ENCODE measurements at regions not wholly inside any gene's neighbourhood (a gene's known extent, or its start where the extent isn't known, plus 50 kb on each side); places are given as distances from the start of the nearest gene placed in this dataset.
A peak's percentile ranks its signal among the peaks of the same experiment; 100 is the strongest.
"Not testable (repeated sequence)": the region's sequence is repeated elsewhere in the genome, so short reads cannot be mapped to it uniquely, and the experiment has no call there.

- DNase-seq, result no peak
These were observed 1106.0 kb downstream of the RPIA start for GRCh38 chr2:89797320-89798038.

GRCh38 chr2:89801207-89801606 is 1109.7 kb downstream of the RPIA start:
- DNase-seq, result not testable (repeated sequence)

GRCh38 chr2:89806363-89806762 is 1114.9 kb downstream of the RPIA start:
- not testable (repeated sequence) for DNase-seq

- no peak for DNase-seq
These were observed 1119.8 kb downstream of the RPIA start for GRCh38 chr2:89811295-89811694.

- DNase-seq, result not testable (repeated sequence)
These were observed 1120.4 kb downstream of the RPIA start for GRCh38 chr2:89811910-89812309.

GRCh38 chr2:89814359-89814758 is 1122.9 kb downstream of the RPIA start:
- not testable (repeated sequence) for DNase-seq

GRCh38 chr2:89818873-89819272 is 1127.4 kb downstream of the RPIA start:
- DNase-seq, result no peak

- no peak for DNase-seq
These were observed 1128.3 kb downstream of the RPIA start for GRCh38 chr2:89819809-89820208.

GRCh38 chr2:89820248-89820647 is 1128.8 kb downstream of the RPIA start:
- no peak for DNase-seq

GRCh38 chr2:89821455-89821945 is 1130.0 kb downstream of the RPIA start:
- no peak for DNase-seq

GRCh38 chr2:89822342-89822741 is 1130.9 kb downstream of the RPIA start:
- DNase-seq, result not testable (repeated sequence)

GRCh38 chr2:89823556-89823955 is 1132.1 kb downstream of the RPIA start:
- no peak for DNase-seq

GRCh38 chr2:89825034-89825433 is 1133.6 kb downstream of the RPIA start:
- DNase-seq, result no peak

GRCh38 chr2:89826741-89827140 is 1135.3 kb downstream of the RPIA start:
- DNase-seq, result not testable (repeated sequence)

GRCh38 chr2:89827829-89828228 is 1136.4 kb downstream of the RPIA start:
- not testable (repeated sequence) for DNase-seq

GRCh38 chr2:89828416-89828815 is 1136.9 kb downstream of the RPIA start:
- not testable (repeated sequence) for DNase-seq

GRCh38 chr2:89828961-89829631 is 1137.6 kb downstream of the RPIA start:
- not testable (repeated sequence) for DNase-seq

- no peak for DNase-seq
These were observed 1138.4 kb downstream of the RPIA start for GRCh38 chr2:89829828-89830227.

GRCh38 chr2:89830341-89831218 is 1139.1 kb downstream of the RPIA start:
- not testable (repeated sequence) for DNase-seq

- DNase-seq, result no peak
These were observed 1140.4 kb downstream of the RPIA start for GRCh38 chr2:89831641-89832498.

GRCh38 chr2:89833116-89833779 is 1141.8 kb downstream of the RPIA start:
- DNase-seq, result peak in 1 of 3 donors; percentile 37

GRCh38 chr2:89833780-89834117 is 1142.3 kb downstream of the RPIA start:
- peak in 1 of 3 donors; percentile 41 for DNase-seq
